ENCODE measurements at regions not wholly inside any gene's neighbourhood (a gene's known extent, or its start where the extent isn't known, plus 50 kb on each side); places are given as distances from the start of the nearest gene placed in this dataset.

- Histone ChIP-seq H3K4me1 (ENCODE audit: insufficient read depth) (no peaks in the 10 kb centered on the region), H3K9me2 (replicated peaks; ENCODE audit: insufficient read depth) (no peaks in the 10 kb centered on the region), H3K36me3 (replicated peaks; ENCODE audit: insufficient read depth, low read depth) (no peaks in the 10 kb centered on the region), H3K79me2 (no peaks in the 10 kb centered on the region), H3K27ac (no peak overlapping the region), H3K4me2 (no peak overlapping the region), H3K9me3 (ENCODE audit: low read depth) (no peaks in the 10 kb centered on the region), H3K27me3 (no peaks in the 10 kb centered on the region), H3K4me3 (no peak overlapping the region), H4K20me1 (ENCODE audit: insufficient read depth, poor library complexity, severe bottlenecking) (no peaks in the 10 kb centered on the region), H2AFZ (no peak overlapping the region)
- WGBS (ENCODE audit: low lambda C conversion rate, missing lambda C conversion rate) = 81% methylated on average over 2 of the region's 2 CpGs
- DNase-seq (ENCODE audit: low spot score) = no peak
- TF ChIP-seq EZH2 (IDR thresholded peaks at IDR 0.05; ENCODE audit: borderline replicate concordance) (no peak), EZH2phosphoT487 (IDR thresholded peaks at IDR 0.05; ENCODE audit: low read depth, severe bottlenecking, unreplicated experiment) (no peak), CTCF (IDR thresholded peaks at IDR 0.05; ENCODE audit: poor library complexity) (no peak)
Measured at GRCh38 chr11:19458231-19458630, 217.5 kb upstream of the E2F8 start.

- Histone ChIP-seq H3K4me2 (no peak overlapping the region), H3K4me1 (ENCODE audit: insufficient read depth) (no peaks in the 10 kb centered on the region), H3K4me3 (no peak overlapping the region), H3K27me3 (no peaks in the 10 kb centered on the region), H4K20me1 (ENCODE audit: insufficient read depth, poor library complexity, severe bottlenecking) (no peaks in the 10 kb centered on the region), H3K9me2 (replicated peaks; ENCODE audit: insufficient read depth) (no peaks in the 10 kb centered on the region), H2AFZ (no peak overlapping the region), H3K36me3 (replicated peaks; ENCODE audit: insufficient read depth, low read depth) (no peaks in the 10 kb centered on the region), H3K79me2 (no peaks in the 10 kb centered on the region), H3K9me3 (ENCODE audit: low read depth) (no peaks in the 10 kb centered on the region), H3K27ac (no peak overlapping the region)
- 72% methylated on average over 4 of the region's 4 CpGs for WGBS (ENCODE audit: low lambda C conversion rate, missing lambda C conversion rate)
- TF ChIP-seq EZH2phosphoT487 (IDR thresholded peaks at IDR 0.05; ENCODE audit: low read depth, severe bottlenecking, unreplicated experiment) = no peak
- TF ChIP-seq CTCF (IDR thresholded peaks at IDR 0.05; ENCODE audit: poor library complexity) = no peak
- no peak for TF ChIP-seq EZH2 (IDR thresholded peaks at IDR 0.05; ENCODE audit: borderline replicate concordance)
- no peak for DNase-seq (ENCODE audit: low spot score)
Measured at GRCh38 chr11:19455731-19456130, 215.0 kb upstream of the E2F8 start.

GRCh38 chr11:19453651-19454257, 213.0 kb upstream of the E2F8 start:
- WGBS (ENCODE audit: low lambda C conversion rate, missing lambda C conversion rate) = 81% methylated on average over 9 of the region's 9 CpGs

More at GRCh38 chr11:19453651-19454257, 213.0 kb upstream of the E2F8 start:
- no peaks in the 10 kb centered on the region for H3K9me2 ChIP-seq (replicated peaks; ENCODE audit: insufficient read depth)
- no peaks in the 10 kb centered on the region for H3K27me3 ChIP-seq
- H3K27ac ChIP-seq = no peak overlapping the region
- no peak for DNase-seq (ENCODE audit: low spot score)
- no peak overlapping the region for H3K4me3 ChIP-seq
- H2AFZ ChIP-seq = no peak overlapping the region
- no peak overlapping the region for H3K4me2 ChIP-seq
- H3K79me2 ChIP-seq = no peaks in the 10 kb centered on the region
- H3K36me3 ChIP-seq (replicated peaks; ENCODE audit: insufficient read depth, low read depth) = no peaks in the 10 kb centered on the region
- no peaks in the 10 kb centered on the region for H4K20me1 ChIP-seq (ENCODE audit: insufficient read depth, poor library complexity, severe bottlenecking)
- H3K9me3 ChIP-seq (ENCODE audit: low read depth) = no peaks in the 10 kb centered on the region
- no peaks in the 10 kb centered on the region for H3K4me1 ChIP-seq (ENCODE audit: insufficient read depth)
- no peak for TF ChIP-seq CTCF (IDR thresholded peaks at IDR 0.05; ENCODE audit: poor library complexity)
- no peak for TF ChIP-seq EZH2 (IDR thresholded peaks at IDR 0.05; ENCODE audit: borderline replicate concordance)
- TF ChIP-seq EZH2phosphoT487 (IDR thresholded peaks at IDR 0.05; ENCODE audit: low read depth, severe bottlenecking, unreplicated experiment) = no peak
